ENCODE measurements at regions not wholly inside any gene's neighbourhood (a gene's known extent, or its start where the extent isn't known, plus 50 kb on each side); places are given as distances from the start of the nearest gene placed in this dataset.
A peak's percentile ranks its signal among the peaks of the same experiment; 100 is the strongest.

- DNase-seq (ENCODE audit: low read depth) = no peak
Measured at GRCh38 chr20:43863821-43864544, 50.7 kb upstream of the TOX2 start.

DNA sequence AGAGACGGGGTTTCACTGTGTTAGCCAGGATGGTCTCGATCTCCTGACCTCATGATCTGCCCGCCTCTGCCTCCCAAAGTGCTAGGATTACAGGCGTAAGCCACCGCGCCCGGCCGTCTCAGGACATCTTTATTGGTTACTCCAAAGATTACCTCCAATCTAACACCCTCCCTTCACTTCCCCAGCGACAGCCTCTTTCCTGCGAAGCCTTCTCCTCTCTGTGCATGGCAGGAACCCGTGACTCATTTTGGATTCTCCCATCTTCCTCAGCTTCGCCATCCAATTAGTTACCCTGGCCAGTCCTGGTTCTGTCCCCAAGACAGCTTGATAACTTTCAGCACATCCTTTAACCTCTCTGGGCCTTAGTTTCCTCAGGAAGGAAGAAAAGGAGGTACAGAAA, 51.3 kb upstream of the TOX2 start:
- no peak for DNase-seq (ENCODE audit: low read depth)

GRCh38 chr20:43862438-43862837, 52.2 kb upstream of the TOX2 start:
- DNase-seq (ENCODE audit: low read depth) = no peak

DNA sequence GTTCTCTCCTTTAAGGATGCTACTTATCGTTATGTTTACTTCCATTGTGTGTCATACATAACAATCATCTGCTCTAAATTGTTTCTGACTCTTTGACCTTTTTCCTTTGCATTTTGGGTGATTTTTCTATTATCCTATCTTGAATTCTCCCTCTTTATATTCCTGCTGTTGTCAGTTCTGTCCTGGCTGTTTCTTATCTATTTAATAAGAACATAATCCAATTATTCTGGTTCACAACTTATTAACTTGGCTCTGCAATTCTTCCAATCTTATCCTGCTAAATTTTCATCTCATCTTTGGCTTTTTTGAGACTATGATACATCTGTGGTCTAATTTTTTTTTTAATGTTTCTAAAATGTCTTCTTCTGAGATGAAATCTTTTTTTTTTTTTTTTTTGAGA, 54.7 kb upstream of the TOX2 start:
- no peak for DNase-seq (ENCODE audit: low read depth)

DNA sequence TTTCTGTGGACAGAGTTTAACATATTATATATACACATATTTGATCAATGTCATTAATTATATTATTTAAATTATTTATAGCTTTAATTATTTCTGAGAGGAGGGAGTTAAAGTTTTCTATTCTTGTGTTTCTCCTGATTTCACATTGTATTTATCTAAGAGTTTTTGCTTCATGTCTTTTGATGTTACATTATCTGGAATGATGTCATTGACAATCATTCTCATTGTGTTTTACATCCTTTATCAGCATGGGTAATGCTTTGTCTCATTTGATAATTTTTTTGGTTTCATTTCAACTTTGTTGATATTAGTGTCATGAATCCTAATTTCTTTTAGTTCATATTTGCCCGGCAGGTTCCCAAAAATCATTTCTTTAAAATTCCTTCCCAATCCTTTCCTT, 56.7 kb upstream of the TOX2 start:
- DNase-seq (ENCODE audit: low read depth) = no peak

GRCh38 chr20:43857127-43857526, 57.5 kb upstream of the TOX2 start:
- no peak for DNase-seq (ENCODE audit: low read depth)

GRCh38 chr20:43855803-43856202, 58.8 kb upstream of the TOX2 start:
- DNase-seq (ENCODE audit: low read depth) = no peak

DNA sequence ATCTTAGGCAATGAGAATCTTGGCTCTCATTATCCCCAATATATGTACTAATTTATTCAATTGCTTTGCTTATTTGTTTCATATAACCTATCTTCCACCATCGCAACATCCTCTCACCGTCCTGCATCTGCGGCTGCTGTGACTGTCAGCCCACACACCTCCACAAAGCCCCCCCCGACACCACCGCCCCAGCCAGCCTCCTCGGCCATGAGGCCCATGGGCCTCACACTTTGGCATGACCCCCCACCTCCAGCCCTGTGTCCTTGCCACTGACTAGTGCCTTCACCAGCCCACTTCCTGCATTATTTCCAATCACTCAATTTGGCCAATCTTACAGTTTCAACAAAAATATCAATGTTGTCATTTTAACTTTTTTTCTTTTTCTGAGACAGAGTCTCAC, 60.7 kb upstream of the TOX2 start:
- DNase-seq (ENCODE audit: low read depth) = no peak

DNA sequence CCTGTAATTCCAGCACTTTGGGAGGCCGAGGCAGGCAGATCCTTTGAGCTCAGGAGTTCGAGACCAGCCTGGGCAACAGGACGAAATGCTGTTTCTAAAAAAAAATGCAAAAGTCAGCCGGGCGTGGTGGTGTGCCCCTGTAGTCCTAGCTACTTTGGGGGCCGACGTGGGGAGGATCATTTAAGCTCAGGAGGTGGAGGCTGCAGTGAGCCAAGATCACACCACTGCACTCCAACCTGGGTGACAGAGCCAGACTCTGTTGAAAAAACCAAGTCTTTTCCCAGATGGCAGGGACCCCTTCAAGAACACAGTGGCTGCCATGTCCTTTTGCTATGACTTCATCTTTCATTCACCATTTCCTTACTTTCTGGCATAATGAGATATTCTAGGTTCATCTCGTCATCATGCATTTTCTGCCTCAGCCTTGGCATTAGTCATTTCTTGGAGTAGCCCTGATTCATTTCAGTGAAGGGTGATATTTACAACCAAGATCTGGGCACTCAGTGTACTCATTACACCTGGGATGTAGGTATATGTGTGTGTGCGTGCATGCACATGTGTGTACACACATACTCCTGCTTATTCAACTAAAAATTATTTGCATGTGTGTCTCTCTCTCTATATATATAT, 61.4 kb upstream of the TOX2 start:
- no peak for DNase-seq (ENCODE audit: low read depth)

GRCh38 chr20:43849496-43850186, 65.0 kb upstream of the TOX2 start:
- DNase-seq (ENCODE audit: low read depth) = no peak

DNA sequence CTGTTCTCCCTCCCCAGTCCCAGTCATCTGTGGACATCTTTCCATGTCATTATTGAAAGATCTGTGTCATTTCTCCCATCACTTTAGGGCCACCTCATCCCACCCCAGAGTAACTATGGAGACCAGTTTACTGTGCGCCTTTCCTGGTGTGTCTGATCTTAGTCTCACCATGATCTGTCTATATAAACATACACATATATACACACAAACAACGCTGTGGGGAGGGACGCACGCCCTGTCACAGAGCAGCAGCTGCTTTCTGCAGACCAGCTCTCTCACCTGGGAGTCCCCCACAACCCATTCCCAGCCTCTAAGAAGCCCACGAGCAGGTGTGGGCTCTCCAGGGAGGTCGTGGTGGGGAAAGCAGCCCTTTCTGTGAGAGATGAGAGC, 68.1 kb upstream of the TOX2 start:
- DNase-seq (ENCODE audit: low read depth) = no peak

- no peak for DNase-seq (ENCODE audit: low read depth)
Measured at GRCh38 chr20:43844778-43845614, 69.7 kb upstream of the TOX2 start.

DNA sequence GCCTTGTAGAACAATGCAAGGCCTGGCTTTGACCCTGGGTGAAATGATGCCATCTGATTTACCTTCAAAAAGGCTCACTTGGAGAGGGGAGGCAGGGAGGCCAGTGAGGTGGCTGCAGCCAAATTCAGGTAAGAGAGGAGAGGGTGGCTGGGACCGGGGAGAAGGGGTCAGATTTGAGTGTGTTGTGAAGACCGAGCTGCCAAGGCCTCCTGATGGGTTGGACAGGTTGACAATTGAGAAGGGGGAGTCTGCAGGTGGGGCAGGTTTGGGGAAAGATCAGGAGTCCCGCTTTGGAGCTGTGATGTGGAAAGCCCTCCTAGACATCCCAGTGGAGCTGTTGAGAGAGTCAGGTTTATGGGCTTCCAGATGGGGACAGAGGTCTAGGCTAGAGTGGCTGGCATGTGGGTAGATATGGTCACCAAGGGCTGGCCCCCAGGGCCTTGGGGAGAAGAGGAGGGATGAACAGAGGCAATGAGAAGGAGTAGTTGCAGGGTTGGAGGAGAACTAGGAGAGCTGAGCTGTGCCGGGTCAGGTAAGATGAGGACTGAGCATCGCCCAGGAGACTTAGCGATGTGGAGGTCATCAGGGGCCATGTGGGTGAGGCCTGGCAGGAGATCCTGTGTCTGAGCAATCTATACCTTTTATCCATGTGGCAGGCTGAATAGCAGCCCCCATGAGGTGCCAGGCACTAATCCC, 70.5 kb upstream of the TOX2 start:
- DNase-seq (ENCODE audit: low read depth) = no peak

- DNase-seq (ENCODE audit: low read depth) = no peak
Measured at GRCh38 chr20:43843096-43843964, 71.3 kb upstream of the TOX2 start.

DNA sequence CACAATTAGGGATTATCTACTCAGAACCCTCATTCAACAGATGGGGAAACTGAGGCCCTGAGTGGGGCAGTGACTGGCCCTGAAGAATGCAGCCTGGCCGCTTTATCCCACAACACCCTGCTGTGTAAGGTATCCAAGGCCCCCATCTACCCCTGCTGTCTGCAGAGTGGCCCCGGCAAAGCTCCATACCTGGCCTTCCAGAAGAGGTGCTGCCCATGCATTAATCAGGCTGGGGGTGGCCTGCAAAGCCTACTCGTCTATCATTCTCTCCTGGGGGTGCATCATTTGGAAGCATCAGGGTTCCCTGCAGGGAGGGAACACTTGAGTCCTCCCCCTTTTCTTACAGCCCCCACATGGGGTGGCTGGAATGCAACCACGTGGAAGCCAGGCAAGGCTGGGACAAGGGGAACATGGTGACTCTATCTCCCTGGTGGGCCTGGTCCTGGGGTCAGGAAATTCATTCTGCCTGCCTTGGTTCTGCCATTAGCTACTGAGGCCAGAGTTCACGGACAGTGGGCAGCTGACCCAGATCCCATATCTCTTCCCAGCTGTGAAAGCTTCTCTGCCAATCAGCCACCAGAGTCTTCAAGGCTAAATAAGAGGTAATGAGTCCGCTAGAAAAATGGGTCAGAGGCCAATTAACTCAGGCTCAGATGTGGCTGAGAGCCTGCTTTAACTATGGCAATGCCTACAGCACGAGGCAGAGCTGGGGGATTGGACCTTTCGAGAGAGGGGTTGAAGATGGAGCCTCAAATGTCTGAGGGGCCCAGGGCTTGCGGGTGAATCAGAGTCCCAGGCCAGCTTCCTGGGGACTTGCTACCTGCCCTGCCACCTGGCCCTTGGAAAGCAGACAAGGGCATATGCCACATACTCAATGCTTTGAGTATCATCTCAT, 72.3 kb upstream of the TOX2 start:
- no peak for DNase-seq (ENCODE audit: low read depth)

DNA sequence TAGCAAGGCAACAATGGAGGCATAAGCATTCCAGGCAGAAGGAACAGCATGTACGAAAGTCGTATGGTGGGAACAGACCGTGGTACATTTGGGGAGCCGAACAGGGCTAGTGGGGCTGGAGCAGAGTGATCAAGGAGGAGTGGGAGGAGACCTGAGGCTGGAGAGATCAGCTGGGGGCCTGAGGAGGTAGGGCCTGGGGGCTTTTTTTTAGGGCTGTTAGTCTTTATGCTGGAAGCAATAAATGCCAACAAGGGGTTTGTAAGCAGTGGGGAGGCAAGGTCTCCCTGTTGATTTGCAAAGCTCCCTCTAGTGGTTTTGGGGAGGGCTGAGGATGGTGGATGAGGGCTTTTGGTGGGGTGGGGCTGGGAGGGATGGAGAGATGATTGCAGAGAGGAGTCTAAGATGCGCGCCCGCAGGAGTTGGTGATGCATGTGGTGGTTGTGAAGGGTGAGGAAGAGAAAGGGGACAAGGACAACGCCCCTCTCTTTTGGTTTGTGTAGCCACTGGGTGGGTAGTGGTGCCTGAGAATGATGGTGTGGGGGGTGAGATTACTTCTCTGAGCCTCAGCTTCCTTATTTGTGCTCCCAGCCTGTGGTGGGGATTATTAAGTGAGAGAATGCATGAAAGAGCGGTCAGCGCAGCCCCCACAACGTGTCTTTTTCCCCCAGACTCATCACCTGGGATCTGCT, 74.1 kb upstream of the TOX2 start:
- peak; percentile 12 for DNase-seq (ENCODE audit: low read depth)

DNA sequence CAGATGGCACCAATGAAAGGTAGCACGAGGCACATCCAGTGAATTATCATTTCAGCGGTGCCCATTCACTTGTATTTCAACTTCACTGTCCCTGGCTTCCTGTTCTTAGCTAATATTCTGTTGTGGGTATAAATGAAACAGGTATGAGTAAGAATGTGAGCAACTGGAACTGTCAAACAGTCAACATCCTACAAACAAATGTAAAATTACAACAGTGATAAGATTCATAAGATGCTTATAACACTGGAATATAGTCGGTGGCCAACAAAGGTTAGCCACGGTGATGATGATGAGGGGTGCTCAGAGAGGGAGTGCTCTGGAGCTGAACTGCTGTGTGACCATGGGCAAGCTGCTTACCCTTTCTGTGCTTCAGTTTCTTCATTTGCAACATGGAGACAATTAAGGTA, 74.9 kb upstream of the TOX2 start:
- no peak for DNase-seq (ENCODE audit: low read depth)

DNA sequence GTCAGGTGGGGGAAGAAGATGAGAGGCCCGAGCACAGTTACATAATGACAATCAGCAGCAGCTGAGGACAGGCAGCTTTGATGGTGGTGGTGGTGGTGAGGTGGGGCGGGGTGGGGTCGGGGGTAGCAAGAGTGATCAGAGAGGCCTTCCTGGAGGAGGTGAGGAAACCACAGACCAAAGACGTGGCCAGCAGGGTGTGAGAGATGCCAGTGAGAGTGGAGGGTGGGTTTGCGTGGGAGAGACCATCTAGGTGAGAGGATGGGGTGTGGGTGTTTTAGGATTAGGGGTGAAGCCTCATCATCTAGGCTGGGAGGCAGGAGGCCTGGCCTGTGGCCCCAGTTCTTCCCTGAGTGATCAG, 76.0 kb upstream of the TOX2 start:
- no peak for DNase-seq (ENCODE audit: low read depth)

Data from activated T-cell treated with anti-CD3 and anti-CD28 coated beads for 1 hour (primary cell).